H1 (cell line): ENCODE measurements at regions not wholly inside any gene's neighbourhood (a gene's known extent, or its start where the extent isn't known, plus 50 kb on each side); places are given as distances from the start of the nearest gene placed in this dataset.

Source experiments
- BACH1 ChIP-seq: IDR thresholded peaks from 2 replicates; pipeline ENCODE4 v1.6.1; 2012; ENCODE audit warnings: low read length, improper control_type of control experiment
- BCL11A ChIP-seq, 2 experiments: IDR thresholded peaks; one replicate each; pipeline ENCODE4 v1.6.1; 2011; ENCODE audit warnings: low read depth in 2 of 2, low read length in 2 of 2, mild to moderate bottlenecking in 2 of 2
- CHD1 ChIP-seq: IDR thresholded peaks from 2 replicates; pipeline ENCODE4 v1.6.1; 2012; ENCODE audit warnings: low read depth, low read length, improper control_type of control experiment
- E2F6 ChIP-seq: IDR thresholded peaks from 2 replicates; pipeline ENCODE4 v1.6.1; 2012; ENCODE audit warnings: inconsistent platforms
- EP300 ChIP-seq, 2 experiments: IDR thresholded peaks; 1 replicate in 1 of 2; 2 replicates in 1 of 2; pipeline ENCODE4 v1.6.1; 2011 to 2012; ENCODE audit warnings: low read depth in 2 of 2, low read length in 2 of 2, mild to moderate bottlenecking in 2 of 2, borderline replicate concordance in 1 of 2, inconsistent platforms in 1 of 2, moderate library complexity in 1 of 2
- RXRA ChIP-seq: IDR thresholded peaks from 2 replicates; pipeline ENCODE4 v1.6.1; 2011; ENCODE audit warnings: low read depth, mild to moderate bottlenecking, low read length, moderate library complexity; ENCODE audit not compliant: insufficient read depth
- SIN3A ChIP-seq, 2 experiments: IDR thresholded peaks in 1 of 2; conservative IDR thresholded peaks in 1 of 2; 2 replicates each; pipeline ENCODE4 v1.6.1; 2011 to 2012; ENCODE audit warnings: low read length in 2 of 2, improper control_type of control experiment in 1 of 2, low read depth in 1 of 2, mild to moderate bottlenecking in 1 of 2
- SIX5 ChIP-seq: IDR thresholded peaks from 2 replicates; pipeline ENCODE4 v1.6.1; 2011; ENCODE audit warnings: mild to moderate bottlenecking, low read depth, low read length
- SP1 ChIP-seq: IDR thresholded peaks from 2 replicates; pipeline ENCODE4 v1.6.1; 2011; ENCODE audit warnings: low read depth, low read length

DNA sequence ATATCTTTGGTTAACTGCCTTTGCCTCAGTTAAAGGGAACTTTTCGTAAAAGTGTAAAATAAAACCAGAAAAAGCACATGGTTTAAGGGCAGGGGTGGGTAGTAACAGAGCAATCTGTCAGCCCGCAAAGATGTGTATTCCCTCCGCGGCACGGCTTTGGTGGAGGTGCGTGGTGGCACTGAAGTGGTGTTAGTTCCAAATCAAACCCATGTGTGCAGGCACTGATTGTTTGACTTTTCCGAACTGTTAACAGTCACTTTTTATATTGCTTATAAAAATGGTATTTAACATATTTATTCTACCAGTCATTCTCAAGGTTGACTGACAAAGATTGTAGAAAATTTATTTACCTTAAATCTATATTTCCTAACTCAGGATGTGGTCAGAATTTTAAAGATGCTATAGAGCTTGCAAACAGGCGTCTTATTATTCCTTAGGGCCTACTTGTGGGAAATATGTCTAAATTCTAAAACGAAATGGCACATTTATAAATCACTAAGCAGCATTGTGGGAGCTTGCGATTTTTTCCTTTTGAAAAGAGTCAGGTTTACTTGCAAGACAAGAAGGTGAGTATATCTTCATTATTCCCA is 272.7 kb upstream of the PCDH18 start (continued):
- no peak for TF ChIP-seq E2F6
- TF ChIP-seq CHD1 = no peak
- TF ChIP-seq BCL11A (IDR thresholded peaks at IDR 0.05; ENCODE audit: low read depth in 2 of 2, low read length in 2 of 2) = no peak
- no peak for TF ChIP-seq BACH1
- TF ChIP-seq RXRA = no peak
- no peak for TF ChIP-seq SIN3A (conservative IDR thresholded peaks at IDR 0.05 in 1 of 2, IDR thresholded peaks at IDR 0.05 in 1 of 2; ENCODE audit: low read depth in 1 of 2, low read length in 2 of 2)
- TF ChIP-seq EP300 (IDR thresholded peaks at IDR 0.05; ENCODE audit: borderline replicate concordance in 1 of 2, low read depth in 2 of 2, low read length in 2 of 2) = no peak
- no peak for TF ChIP-seq SIX5
- TF ChIP-seq SP1 = no peak
